GM23248 (cell line): ENCODE measurements at regions not wholly inside any gene's neighbourhood (a gene's known extent, or its start where the extent isn't known, plus 50 kb on each side); places are given as distances from the start of the nearest gene placed in this dataset.
A peak's percentile ranks its signal among the peaks of the same experiment; 100 is the strongest.
"Not testable (repeated sequence)": the region's sequence is repeated elsewhere in the genome, so short reads cannot be mapped to it uniquely, and the experiment has no call there.

Experiments
- DNase-seq: peaks from one replicate; pipeline ENCODE4 v3.0.0-alpha.2; 2015
- H2AFZ ChIP-seq: fragments of 200-600 bp; sonication (generic); 2 replicates; pipeline ENCODE4 v1.6.1; 2016; ENCODE audit warnings: antibody characterized with exemption
- H3F3A ChIP-seq: fragments of 200-600 bp; sonication (generic); 2 replicates; pipeline ENCODE4 v1.6.1; 2016; ENCODE audit warnings: mild to moderate bottlenecking, antibody characterized with exemption, mixed run types; ENCODE audit not compliant: insufficient read depth
- H3K27ac ChIP-seq: fragments of 200-600 bp; sonication (generic); 2 replicates; pipeline ENCODE4 v1.5.1; 2016; ENCODE audit warnings: mild to moderate bottlenecking
- H3K27me3 ChIP-seq: fragments of 200-600 bp; sonication (generic); replicated peaks from 2 replicates; pipeline ENCODE4 v1.6.1; 2016; ENCODE audit warnings: mild to moderate bottlenecking; ENCODE audit not compliant: insufficient read depth
- H3K36me3 ChIP-seq: fragments of 200-600 bp; sonication (generic); 2 replicates; pipeline ENCODE4 v1.6.1; 2016; ENCODE audit warnings: low read depth, mild to moderate bottlenecking
- H3K4me1 ChIP-seq: fragments of 200-600 bp; sonication (generic); 2 replicates; pipeline ENCODE4 v1.6.1; 2016; ENCODE audit warnings: mild to moderate bottlenecking; ENCODE audit not compliant: insufficient read depth
- H3K4me2 ChIP-seq: fragments of 200-600 bp; sonication (generic); one replicate; pipeline ENCODE4 v1.6.1; 2016; ENCODE audit warnings: mild to moderate bottlenecking; ENCODE audit not compliant: unreplicated experiment
- H3K4me3 ChIP-seq: fragments of 200-600 bp; sonication (generic); 2 replicates; pipeline ENCODE4 v1.5.1; 2016; ENCODE audit warnings: mild to moderate bottlenecking
- H3K79me2 ChIP-seq: fragments of 200-600 bp; sonication (generic); 2 replicates; pipeline ENCODE4 v1.6.1; 2016; ENCODE audit warnings: mild to moderate bottlenecking; ENCODE audit not compliant: insufficient read depth
- H3K9ac ChIP-seq: fragments of 200-600 bp; sonication (generic); 2 replicates; pipeline ENCODE4 v1.6.1; 2016; ENCODE audit warnings: mild to moderate bottlenecking
- H3K9me2 ChIP-seq: fragments of 200-600 bp; sonication (generic); 2 replicates; pipeline ENCODE4 v1.6.1; 2016; ENCODE audit warnings: mixed run types, mild to moderate bottlenecking, moderate library complexity; ENCODE audit not compliant: insufficient read depth
- H3K9me3 ChIP-seq: fragments of 200-600 bp; sonication (generic); one replicate; pipeline ENCODE4 v1.6.1; 2017; ENCODE audit warnings: low read depth
- H4K20me1 ChIP-seq: fragments of 200-600 bp; sonication (generic); 2 replicates; pipeline ENCODE4 v1.6.0; 2016; ENCODE audit not compliant: insufficient read depth
- EZH2 ChIP-seq: fragments of 200-600 bp; sonication (generic); IDR thresholded peaks from 2 replicates; pipeline ENCODE4 v1.6.1; 2018; ENCODE audit warnings: antibody characterized with exemption, mild to moderate bottlenecking; ENCODE audit not compliant: insufficient read depth, poor library complexity, severe bottlenecking
- EZH2phosphoT487 ChIP-seq: fragments of 200-600 bp; sonication (generic); IDR thresholded peaks from 2 replicates; pipeline ENCODE4 v1.6.1; 2018; ENCODE audit warnings: antibody characterized with exemption, moderate library complexity, mild to moderate bottlenecking, low read depth; ENCODE audit not compliant: insufficient read depth
- WGBS, 2 experiments: methylation state at CpG; one replicate each; pipeline ENCODE4 v1.1.6; 2015 to 2017; ENCODE audit warnings: low lambda C conversion rate in 2 of 2, low coverage in 1 of 2; ENCODE audit errors: missing lambda C conversion rate in 2 of 2; 5-methylcytosine and 5-hydroxymethylcytosine counted together
- in situ Hi-C: fragments of 300-500 bp; cut with MboI; formaldehyde crosslinking; loops from 2 replicates; pipeline ENCODE4 v1.15.0; 2020

DNA sequence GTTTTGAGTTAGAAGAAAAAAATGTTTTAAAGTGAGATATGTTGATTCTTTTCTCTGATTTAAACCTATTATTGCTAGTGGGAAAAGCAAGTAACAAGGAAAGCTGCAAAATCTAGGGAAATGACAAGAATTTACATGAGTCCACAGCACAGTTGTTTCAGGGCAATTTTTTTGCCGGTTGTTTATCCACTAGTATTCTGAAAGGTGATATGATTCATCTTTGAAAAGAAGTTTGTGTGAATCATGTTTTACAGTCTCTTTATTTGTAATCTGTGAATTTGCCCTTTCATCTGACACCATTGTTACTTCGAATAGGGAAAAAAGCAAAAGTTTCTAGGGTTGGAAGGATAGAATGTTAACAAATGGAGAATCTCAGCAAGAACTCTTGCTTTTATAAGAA lies 894.7 kb downstream of the OTOL1 start:
- peak; percentile 76 for DNase-seq
- peak overlapping the region; percentile 84 for H3K4me2 ChIP-seq
- TF ChIP-seq EZH2 (no peak), EZH2phosphoT487 (no peak)

DNA sequence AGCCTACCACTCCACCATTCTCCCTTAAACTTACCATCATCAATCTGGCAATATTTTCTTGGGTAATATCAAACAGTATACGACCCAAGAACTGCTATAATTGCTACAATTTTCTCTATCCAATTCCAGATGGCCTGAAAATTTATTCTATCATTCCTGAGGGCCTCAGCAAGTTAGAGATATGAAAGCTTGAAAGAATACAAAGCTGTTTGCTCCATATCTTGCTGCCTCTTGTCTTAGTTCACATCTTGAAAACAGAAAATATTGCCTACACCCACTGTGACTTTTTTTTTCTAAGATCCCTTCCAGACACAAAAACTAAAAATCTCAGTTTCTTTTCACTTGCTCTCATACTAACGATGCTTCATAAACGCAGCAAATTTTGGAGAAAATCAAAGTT lies 898.9 kb downstream of the OTOL1 start:
- in situ Hi-C loops = no loop called here
- Histone ChIP-seq H3K79me2 (no peaks in the 10 kb centered on the region), H2AFZ (no peak overlapping the region; the same call in 1 of the 2 replicates), H3K36me3 (no peaks in the 10 kb centered on the region), H3K4me1 (peaks cover 25% of the 10 kb centered on the region), H3K9me2 (no peaks in the 10 kb centered on the region), H3K4me2 (no peak overlapping the region), H3K9ac (no peak overlapping the region), H3K27ac (no peak overlapping the region), H3F3A (peaks cover 30% of the 10 kb centered on the region), H4K20me1 (no peaks in the 10 kb centered on the region), H3K9me3 (no peaks in the 10 kb centered on the region), H3K4me3 (no peak overlapping the region), H3K27me3 (no peaks in the 10 kb centered on the region)
- DNase-seq = no peak
- 42 to 48% methylated on average over 3 of the region's 3 CpGs for WGBS, 2 experiments
- TF ChIP-seq EZH2phosphoT487 = no peak
- TF ChIP-seq EZH2 = no peak

More for the DNA sequence above, 894.7 kb downstream of the OTOL1 start:
- 6 to 10% methylated on average over 2 of the region's 2 CpGs for WGBS, 2 experiments
- peak overlapping the region; percentile 47 for H2AFZ ChIP-seq
- H3K9ac ChIP-seq = peak overlapping the region; percentile 57
- peak overlapping the region; percentile 84 for H3K27ac ChIP-seq
- H3K36me3 ChIP-seq = no peaks in the 10 kb centered on the region
- in situ Hi-C loops = no loop called here
- H3K79me2 ChIP-seq = no peaks in the 10 kb centered on the region
- peaks cover 29% of the 10 kb centered on the region for H3K4me1 ChIP-seq
- H3K9me3 ChIP-seq = no peaks in the 10 kb centered on the region
- H3K9me2 ChIP-seq = no peaks in the 10 kb centered on the region
- no peaks in the 10 kb centered on the region for H3K27me3 ChIP-seq
- no peaks in the 10 kb centered on the region for H4K20me1 ChIP-seq
- H3K4me3 ChIP-seq = peak overlapping the region; percentile 48
- peaks cover 35% of the 10 kb centered on the region for H3F3A ChIP-seq

DNA sequence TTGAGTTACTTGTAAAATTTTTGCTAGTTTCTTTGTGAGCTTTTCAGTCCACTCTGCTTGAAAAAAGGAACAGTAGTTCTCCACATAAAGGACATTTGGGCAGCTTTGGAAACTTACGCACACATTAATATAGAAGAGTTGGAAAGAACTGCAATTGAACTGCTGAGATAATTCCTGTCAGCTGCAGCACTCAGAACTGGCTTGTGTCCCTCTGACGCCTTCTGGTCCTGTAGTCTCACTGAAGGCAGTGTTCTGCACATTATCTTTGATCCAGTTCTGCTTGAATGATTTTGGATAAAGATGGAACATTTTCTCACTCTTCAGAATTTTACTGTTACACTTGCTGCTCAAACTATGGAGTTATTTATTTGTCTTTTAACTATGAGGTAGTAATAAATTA lies 901.9 kb downstream of the OTOL1 start:
- H3K36me3 ChIP-seq = no peaks in the 10 kb centered on the region
- H2AFZ ChIP-seq = no peak overlapping the region
- no peak overlapping the region for H3K4me2 ChIP-seq
- WGBS, 2 experiments = 63 to 66% methylated on average over 2 of the region's 2 CpGs
- no peak overlapping the region for H3K4me3 ChIP-seq
- no peaks in the 10 kb centered on the region for H3K9me2 ChIP-seq
- in situ Hi-C loops = no loop called here
- H3K27me3 ChIP-seq = no peaks in the 10 kb centered on the region
- no peaks in the 10 kb centered on the region for H3K79me2 ChIP-seq
- no peak overlapping the region for H3K27ac ChIP-seq
- H3K9me3 ChIP-seq = no peaks in the 10 kb centered on the region
- no peak overlapping the region for H3K9ac ChIP-seq
- H3F3A ChIP-seq = no peaks in the 10 kb centered on the region
- H3K4me1 ChIP-seq = 0 out of 2 replicates have a peak, but pooled peaks cover 6% of the 10 kb centered on the region
- H4K20me1 ChIP-seq = no peaks in the 10 kb centered on the region
- TF ChIP-seq EZH2phosphoT487 (no peak), EZH2 (no peak)
- no peak for DNase-seq

DNA sequence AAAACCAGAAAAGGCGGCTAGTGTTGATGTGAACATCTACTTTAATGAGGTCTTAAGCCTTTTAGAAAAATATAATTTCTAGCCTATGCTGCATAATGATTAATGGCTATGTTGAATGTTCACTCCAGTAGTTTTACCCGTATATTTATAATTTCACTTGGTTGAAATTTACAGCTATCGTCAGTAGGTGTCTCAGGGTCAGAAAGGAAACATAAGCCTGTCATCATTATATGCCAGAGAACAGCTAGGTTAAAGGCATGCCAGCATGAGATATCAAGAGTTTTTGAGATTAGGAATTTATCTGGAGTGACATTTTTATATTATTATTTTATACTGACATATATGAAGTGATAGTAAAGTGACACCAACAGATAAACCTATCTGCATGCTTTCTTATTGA lies 904.1 kb downstream of the OTOL1 start:
- Histone ChIP-seq H3K9me3 (no peaks in the 10 kb centered on the region), H3K4me3 (no peak overlapping the region), H3F3A (no peaks in the 10 kb centered on the region), H4K20me1 (no peaks in the 10 kb centered on the region), H3K9me2 (no peaks in the 10 kb centered on the region), H3K79me2 (no peaks in the 10 kb centered on the region), H3K9ac (no peak overlapping the region), H3K27me3 (no peaks in the 10 kb centered on the region), H2AFZ (peak overlapping the region; percentile 67), H3K36me3 (no peaks in the 10 kb centered on the region), H3K4me1 (0 out of 2 replicates have a peak, but pooled peaks cover 6% of the 10 kb centered on the region), H3K4me2 (no peak overlapping the region), H3K27ac (no peak overlapping the region)
- TF ChIP-seq EZH2 = no peak
- TF ChIP-seq EZH2phosphoT487 = no peak
- DNase-seq = peak; percentile 1
- WGBS, 2 experiments = 56 to 58% methylated on average over 3 of the region's 3 CpGs
- in situ Hi-C loops = no loop called here

DNA sequence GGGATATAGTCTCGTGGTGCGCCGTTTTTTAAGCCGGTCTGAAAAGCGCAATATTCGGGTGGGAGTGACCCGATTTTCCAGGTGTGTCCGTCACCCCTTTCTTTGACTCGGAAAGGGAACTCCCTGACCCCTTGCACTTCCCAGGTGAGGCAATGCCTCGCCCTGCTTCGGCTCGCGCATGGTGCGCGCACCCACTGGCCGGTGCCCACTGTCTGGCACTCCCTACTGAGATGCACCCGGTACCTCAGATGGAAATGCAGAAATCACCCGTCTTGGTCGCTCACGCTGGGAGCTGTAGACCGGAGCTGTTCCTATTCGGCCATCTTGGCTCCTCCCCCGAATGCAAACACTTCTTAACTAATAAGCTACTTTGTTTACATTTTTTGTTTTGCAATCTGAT lies 914.9 kb downstream of the OTOL1 start:
- 87 to 88% methylated on average over 3 to 23 of the region's 23 CpGs for WGBS, 2 experiments
- H3K27me3 ChIP-seq, H3K9ac ChIP-seq: not testable (repeated sequence)

More for the DNA sequence above, 914.9 kb downstream of the OTOL1 start:
- in situ Hi-C loops, H4K20me1 ChIP-seq, DNase-seq, H3K36me3 ChIP-seq, H3K4me3 ChIP-seq, H3K4me2 ChIP-seq, H3K27ac ChIP-seq, H3K9me2 ChIP-seq, H3F3A ChIP-seq, H2AFZ ChIP-seq, H3K9me3 ChIP-seq, H3K79me2 ChIP-seq, H3K4me1 ChIP-seq: not testable (repeated sequence)
